ENCODE measurements at regions not wholly inside any gene's neighbourhood (a gene's known extent, or its start where the extent isn't known, plus 50 kb on each side); places are given as distances from the start of the nearest gene placed in this dataset.
A peak's percentile ranks its signal among the peaks of the same experiment; 100 is the strongest.

DNA sequence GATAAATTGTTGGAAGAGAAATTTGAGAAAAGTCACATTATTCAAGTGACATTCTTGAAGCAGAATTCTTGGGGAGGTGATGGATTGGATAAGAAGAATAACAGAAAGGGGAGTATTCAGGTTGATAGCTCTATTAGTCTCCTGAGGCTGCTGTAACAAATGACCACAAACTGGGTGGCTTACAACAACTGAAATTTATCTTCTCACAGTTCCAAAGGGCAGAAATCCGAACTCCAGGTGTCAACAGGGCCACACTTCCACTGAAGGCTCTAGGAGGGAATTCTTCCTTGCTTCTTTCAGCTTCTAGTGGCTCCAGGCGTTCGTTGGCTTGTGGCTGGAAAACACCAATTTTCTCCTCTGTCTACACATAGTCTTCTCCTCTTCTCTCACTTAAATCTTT is 99.8 kb downstream of the TES start:
- TF ChIP-seq, protein P1, sequence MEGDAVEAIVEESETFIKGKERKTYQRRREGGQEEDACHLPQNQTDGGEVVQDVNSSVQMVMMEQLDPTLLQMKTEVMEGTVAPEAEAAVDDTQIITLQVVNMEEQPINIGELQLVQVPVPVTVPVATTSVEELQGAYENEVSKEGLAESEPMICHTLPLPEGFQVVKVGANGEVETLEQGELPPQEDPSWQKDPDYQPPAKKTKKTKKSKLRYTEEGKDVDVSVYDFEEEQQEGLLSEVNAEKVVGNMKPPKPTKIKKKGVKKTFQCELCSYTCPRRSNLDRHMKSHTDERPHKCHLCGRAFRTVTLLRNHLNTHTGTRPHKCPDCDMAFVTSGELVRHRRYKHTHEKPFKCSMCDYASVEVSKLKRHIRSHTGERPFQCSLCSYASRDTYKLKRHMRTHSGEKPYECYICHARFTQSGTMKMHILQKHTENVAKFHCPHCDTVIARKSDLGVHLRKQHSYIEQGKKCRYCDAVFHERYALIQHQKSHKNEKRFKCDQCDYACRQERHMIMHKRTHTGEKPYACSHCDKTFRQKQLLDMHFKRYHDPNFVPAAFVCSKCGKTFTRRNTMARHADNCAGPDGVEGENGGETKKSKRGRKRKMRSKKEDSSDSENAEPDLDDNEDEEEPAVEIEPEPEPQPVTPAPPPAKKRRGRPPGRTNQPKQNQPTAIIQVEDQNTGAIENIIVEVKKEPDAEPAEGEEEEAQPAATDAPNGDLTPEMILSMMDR (IDR thresholded peaks at IDR 0.05): no peak
- Histone ChIP-seq H3K27ac (no peak overlapping the region), H3K4me3 (no peak overlapping the region), H3K27me3 (no peaks in the 10 kb centered on the region), H3K4me1 (no peaks in the 10 kb centered on the region), H3K36me3 (no peaks in the 10 kb centered on the region), H3K9me3 (no peaks in the 10 kb centered on the region)
- intact Hi-C loops (cut with DNase I; ENCODE audit: low total_unique reads): no loop called here
- no peak for DNase-seq

DNA sequence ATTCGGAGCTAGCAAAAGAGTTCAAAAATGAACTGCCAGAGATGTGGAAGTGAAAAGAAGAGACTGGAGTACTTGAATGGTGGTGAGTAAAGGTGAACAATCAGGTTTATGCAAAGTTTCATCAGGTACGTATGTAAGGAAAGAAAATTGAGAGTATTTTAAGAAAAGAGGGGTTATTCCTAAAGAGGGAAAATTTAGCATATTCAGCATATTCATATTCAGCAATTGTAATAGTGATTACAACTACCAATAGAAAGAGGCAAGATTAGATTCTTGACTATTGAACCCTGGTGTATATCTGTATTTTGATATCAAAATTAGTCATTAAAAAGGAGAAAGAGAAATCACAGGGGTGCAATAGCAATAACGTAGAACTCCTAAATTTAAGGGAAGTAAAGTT is 100.9 kb downstream of the TES start:
- Histone ChIP-seq H3K4me1 (peaks cover 0 to 11% (median 1%) of the 10 kb centered on the region in 4 donors), H3K27me3 (no peaks in the 10 kb centered on the region), H3K27ac (no peak overlapping the region), H3K9me3 (no peaks in the 10 kb centered on the region), H3K4me3 (no peak overlapping the region), H3K36me3 (no peaks in the 10 kb centered on the region)
- TF ChIP-seq, protein P1 (IDR thresholded peaks at IDR 0.05): no peak
- intact Hi-C loops (cut with DNase I; ENCODE audit: low total_unique reads): no loop called here
- DNase-seq: no peak

- DNase-seq: no peak
- intact Hi-C loops (cut with DNase I; ENCODE audit: low total_unique reads): no loop called here
- H3K27ac ChIP-seq: no peak overlapping the region
These were observed 101.6 kb downstream of the TES start for GRCh38 chr7:116311816-116312471.

GRCh38 chr7:116315293-116315692 is 105.0 kb downstream of the TES start:
- no peaks in the 10 kb centered on the region for H3K36me3 ChIP-seq
- no peak for DNase-seq
- no peak overlapping the region for H3K4me3 ChIP-seq
- intact Hi-C loops (cut with DNase I; ENCODE audit: low total_unique reads): loop anchor here (5.0 kb wide), 1 partner anchor 43 kb away; no protein-coding TSS in a partner anchor
- H3K27me3 ChIP-seq: no peaks in the 10 kb centered on the region
- peak overlapping the region in 1 of 2 donors; percentile 36 for H3K27ac ChIP-seq
- TF ChIP-seq, protein P1 (IDR thresholded peaks at IDR 0.05): no peak
- peaks cover 0 to 32% (median 16%) of the 10 kb centered on the region in 4 donors for H3K4me1 ChIP-seq
- H3K9me3 ChIP-seq: no peaks in the 10 kb centered on the region

More at GRCh38 chr7:116311816-116312471, 101.6 kb downstream of the TES start:
- TF ChIP-seq, protein P1 (IDR thresholded peaks at IDR 0.05): no peak
- no peaks in the 10 kb centered on the region for H3K27me3 ChIP-seq
- H3K36me3 ChIP-seq: no peaks in the 10 kb centered on the region
- H3K4me3 ChIP-seq: no peak overlapping the region
- H3K4me1 ChIP-seq: peaks cover 0 to 18% (median 8%) of the 10 kb centered on the region in 4 donors
- no peaks in the 10 kb centered on the region for H3K9me3 ChIP-seq

DNA sequence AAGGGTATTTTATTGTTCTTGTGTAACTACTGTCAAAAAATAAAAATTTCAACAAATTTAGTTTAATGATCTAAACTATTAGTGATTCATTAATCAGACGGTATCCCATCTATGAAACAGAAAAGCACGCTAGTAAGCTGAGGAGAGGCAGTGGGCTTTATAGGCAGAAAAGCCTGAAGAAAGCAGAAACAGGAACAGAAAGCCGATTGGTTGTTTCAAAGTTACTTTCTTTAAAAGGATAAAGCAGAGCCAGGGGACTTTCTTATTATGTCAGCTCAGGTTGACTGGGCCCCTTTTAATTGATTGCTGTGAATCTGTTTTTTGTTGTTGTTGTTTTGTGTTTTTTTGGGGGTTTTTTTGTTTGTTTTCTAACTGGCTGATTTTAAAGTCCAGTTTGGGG is 105.5 kb downstream of the TES start:
- Histone ChIP-seq H3K4me1 (peaks cover 0 to 32% (median 16%) of the 10 kb centered on the region in 4 donors), H3K4me3 (no peak overlapping the region), H3K27ac (peak overlapping the region; percentile 75 to 79), H3K9me3 (no peaks in the 10 kb centered on the region), H3K27me3 (no peaks in the 10 kb centered on the region), H3K36me3 (no peaks in the 10 kb centered on the region)
- DNase-seq: no peak
- TF ChIP-seq, protein P1 (IDR thresholded peaks at IDR 0.05): no peak
- intact Hi-C loops (cut with DNase I; ENCODE audit: low total_unique reads): loop anchor here (5.0 kb wide), 1 partner anchor 44 kb away; no protein-coding TSS in a partner anchor

Data from tibial artery (tissue), 4 donors.